ENCODE measurements at regions not wholly inside any gene's neighbourhood (a gene's known extent, or its start where the extent isn't known, plus 50 kb on each side); places are given as distances from the start of the nearest gene placed in this dataset.

GRCh38 chr2:150153646-150154307, 333.7 kb downstream of the RND3 start:
- no peak for TF ChIP-seq CTCF (IDR thresholded peaks at IDR 0.05)
- no peak for TF ChIP-seq POLR2A (IDR thresholded peaks at IDR 0.05)
- TF ChIP-seq POLR2AphosphoS5 (IDR thresholded peaks at IDR 0.05) = no peak
- TF ChIP-seq EP300 (IDR thresholded peaks at IDR 0.05; ENCODE audit: low read depth) = no peak
